SK-N-SH (cell line): ENCODE measurements at regions not wholly inside any gene's neighbourhood (a gene's known extent, or its start where the extent isn't known, plus 50 kb on each side); places are given as distances from the start of the nearest gene placed in this dataset.

Experiments
- EZH2phosphoT487 ChIP-seq: fragments of 200-600 bp; sonication (generic); IDR thresholded peaks from 2 replicates; pipeline ENCODE4 v1.6.1; 2017; ENCODE audit warnings: low read depth, mixed run types, mild to moderate bottlenecking, antibody characterized with exemption, moderate library complexity, borderline replicate concordance
- JUND ChIP-seq: IDR thresholded peaks from 2 replicates; pipeline ENCODE4 v1.4.0; 2012
- TF ChIP-seq, protein P1 (sequence below): IDR thresholded peaks from 2 replicates; pipeline ENCODE4 v1.4.0; 2012; ENCODE audit warnings: low read depth
- TF ChIP-seq, protein P2 (sequence below): fragments of 200-600 bp; sonication (generic); IDR thresholded peaks from 2 replicates; pipeline ENCODE4 v1.6.1; 2017; ENCODE audit warnings: antibody characterized with exemption, mild to moderate bottlenecking, moderate library complexity

DNA sequence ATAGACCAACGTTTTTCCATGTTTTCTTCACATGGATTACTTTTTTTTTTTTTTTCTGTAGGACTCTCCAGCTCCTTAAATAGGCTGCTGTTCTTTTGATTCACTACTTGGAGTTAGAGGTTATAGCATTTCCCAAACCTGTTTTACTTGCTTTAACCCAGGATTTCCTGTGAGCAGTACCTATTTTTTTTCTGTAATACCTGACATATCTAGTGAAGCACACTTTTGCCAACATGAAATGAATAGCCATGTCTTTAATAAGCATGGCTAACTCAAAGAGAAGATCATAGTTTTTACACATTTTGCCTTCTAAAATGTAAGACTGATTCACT is 137.0 kb downstream of the FOXA2 start:
- TF ChIP-seq, protein P1, sequence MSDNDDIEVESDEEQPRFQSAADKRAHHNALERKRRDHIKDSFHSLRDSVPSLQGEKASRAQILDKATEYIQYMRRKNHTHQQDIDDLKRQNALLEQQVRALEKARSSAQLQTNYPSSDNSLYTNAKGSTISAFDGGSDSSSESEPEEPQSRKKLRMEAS, result no peak
- TF ChIP-seq, protein P2, sequence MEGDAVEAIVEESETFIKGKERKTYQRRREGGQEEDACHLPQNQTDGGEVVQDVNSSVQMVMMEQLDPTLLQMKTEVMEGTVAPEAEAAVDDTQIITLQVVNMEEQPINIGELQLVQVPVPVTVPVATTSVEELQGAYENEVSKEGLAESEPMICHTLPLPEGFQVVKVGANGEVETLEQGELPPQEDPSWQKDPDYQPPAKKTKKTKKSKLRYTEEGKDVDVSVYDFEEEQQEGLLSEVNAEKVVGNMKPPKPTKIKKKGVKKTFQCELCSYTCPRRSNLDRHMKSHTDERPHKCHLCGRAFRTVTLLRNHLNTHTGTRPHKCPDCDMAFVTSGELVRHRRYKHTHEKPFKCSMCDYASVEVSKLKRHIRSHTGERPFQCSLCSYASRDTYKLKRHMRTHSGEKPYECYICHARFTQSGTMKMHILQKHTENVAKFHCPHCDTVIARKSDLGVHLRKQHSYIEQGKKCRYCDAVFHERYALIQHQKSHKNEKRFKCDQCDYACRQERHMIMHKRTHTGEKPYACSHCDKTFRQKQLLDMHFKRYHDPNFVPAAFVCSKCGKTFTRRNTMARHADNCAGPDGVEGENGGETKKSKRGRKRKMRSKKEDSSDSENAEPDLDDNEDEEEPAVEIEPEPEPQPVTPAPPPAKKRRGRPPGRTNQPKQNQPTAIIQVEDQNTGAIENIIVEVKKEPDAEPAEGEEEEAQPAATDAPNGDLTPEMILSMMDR, result no peak
- TF ChIP-seq EZH2phosphoT487, result no peak
- TF ChIP-seq JUND, result no peak
